RWPE1 (cell line): ENCODE measurements at regions not wholly inside any gene's neighbourhood (a gene's known extent, or its start where the extent isn't known, plus 50 kb on each side); places are given as distances from the start of the nearest gene placed in this dataset.

ENCODE experiments used
- CTCF ChIA-PET: fragments of 350-600 bp; sonication (Branson Sonifier 250); formaldehyde crosslinking; extraction: SDS; loops from one replicate; lab custom pipeline; 2021; lab: Yijun Ruan, JAX
- POLR2A ChIA-PET: fragments of 400-600 bp; formaldehyde crosslinking; extraction: SDS; loops from one replicate; lab custom pipeline; 2020; ENCODE audit warnings: antibody characterized with exemption; ENCODE audit not compliant: low non-redundant PET; lab: Yijun Ruan, JAX
- DNase-seq: peaks from one replicate; pipeline ENCODE4 v3.0.0; 2012; ENCODE audit warnings: low spot score
- H3K27ac ChIP-seq: fragments of 450-650 bp; 2 replicates; pipeline ENCODE4 v1.5.1; 2017
- CTCF ChIP-seq: fragments of 450-650 bp; conservative IDR thresholded peaks from 2 replicates; pipeline ENCODE4 v1.5.1; 2017; ENCODE audit warnings: low read depth, mild to moderate bottlenecking

- no peak for DNase-seq
- no peak for TF ChIP-seq CTCF
- CTCF ChIA-PET = interaction anchor here (0.7 kb wide), 1 partner anchor 199 kb away, joined by 3 read pairs; no protein-coding TSS in a partner anchor
- peak overlapping the region; percentile 5; the same call in 1 of the 2 replicates for H3K27ac ChIP-seq
- POLR2A ChIA-PET = no interaction called here
Measured at GRCh38 chr6:44023586-44024454, 103.4 kb downstream of the MRPL14 start.

- ChIA-PET POLR2A (no interaction called here), CTCF (interaction anchor here (0.6 to 0.7 kb wide), 2 partner anchors 56 to 198 kb away, joined by 3 to 4 read pairs; no protein-coding TSS in a partner anchor)
- H3K27ac ChIP-seq = peak overlapping the region; percentile 62
- TF ChIP-seq CTCF = no peak
- no peak for DNase-seq
Measured at GRCh38 chr6:44022671-44023352, 104.4 kb downstream of the MRPL14 start.

GRCh38 chr6:44022296-44022661 lies 105.0 kb downstream of the MRPL14 start:
- H3K27ac ChIP-seq = peak overlapping the region; percentile 62
- TF ChIP-seq CTCF = no peak
- ChIA-PET POLR2A (no interaction called here), CTCF (interaction anchor here (0.6 kb wide), 2 partner anchors 51 to 57 kb away, joined by 3 to 4 read pairs; no protein-coding TSS in a partner anchor)
- no peak for DNase-seq

GRCh38 chr6:44021589-44022295 lies 105.5 kb downstream of the MRPL14 start:
- POLR2A ChIA-PET = no interaction called here
- CTCF ChIA-PET = interaction anchor here (0.6 kb wide), 1 partner anchor 50 kb away, joined by 3 read pairs; no protein-coding TSS in a partner anchor
- H3K27ac ChIP-seq = peak overlapping the region; percentile 62

GRCh38 chr6:44020664-44021425 lies 106.4 kb downstream of the MRPL14 start:
- ChIA-PET POLR2A (no interaction called here), CTCF (no interaction called here)
- DNase-seq = no peak
- H3K27ac ChIP-seq = peak overlapping the region; percentile 62
- no peak for TF ChIP-seq CTCF

More at GRCh38 chr6:44021589-44022295, 105.5 kb downstream of the MRPL14 start:
- DNase-seq = no peak
- TF ChIP-seq CTCF = no peak
